GM06990 (cell line): ENCODE measurements at regions not wholly inside any gene's neighbourhood (a gene's known extent, or its start where the extent isn't known, plus 50 kb on each side); places are given as distances from the start of the nearest gene placed in this dataset.

ENCODE experiments used
- DNase-seq: peaks from one replicate; pipeline ENCODE4 v3.0.0-alpha.2; 2011; ENCODE audit not compliant: insufficient read length; ENCODE audit errors: extremely low read depth
- H3K27me3 ChIP-seq: replicated peaks from 2 replicates; pipeline ENCODE4 v1.6.0; 2011; ENCODE audit warnings: low read length; ENCODE audit not compliant: control insufficient read depth, insufficient read depth
- H3K36me3 ChIP-seq: 2 replicates; pipeline ENCODE4 v1.5.1; 2011; ENCODE audit warnings: low read length; ENCODE audit not compliant: control insufficient read depth, insufficient read depth
- H3K4me3 ChIP-seq: replicated peaks from 2 replicates; pipeline ENCODE4 v1.5.1; 2011; ENCODE audit warnings: low read depth, mild to moderate bottlenecking, control low read depth, low read length
- TF ChIP-seq, protein P1 (sequence below): IDR thresholded peaks from 2 replicates; pipeline ENCODE4 v1.5.1; 2011; ENCODE audit warnings: low read length, control low read depth, mild to moderate bottlenecking, inconsistent platforms; ENCODE audit not compliant: insufficient read depth, poor library complexity, severe bottlenecking

DNA sequence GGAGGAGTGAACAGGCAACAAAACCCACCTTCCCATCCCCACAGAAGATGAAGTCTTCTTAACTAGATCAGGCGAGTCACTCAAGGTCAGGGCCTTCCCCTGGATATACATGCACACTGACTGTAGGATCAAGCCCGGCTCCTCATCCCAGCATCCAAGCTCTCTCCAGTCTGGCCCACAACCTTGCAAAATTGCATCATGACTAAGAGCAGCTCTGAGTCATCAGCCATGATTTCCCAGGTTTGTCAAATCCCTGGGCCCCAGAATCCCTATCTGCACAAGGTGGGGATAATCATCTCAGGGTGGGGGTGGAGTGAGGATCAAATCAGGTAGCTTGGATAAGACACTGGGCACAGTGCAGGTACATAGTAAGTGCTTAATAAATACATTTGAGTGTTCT, 199.3 kb upstream of the GRIK3 start:
- H3K27me3 ChIP-seq: no peaks in the 10 kb centered on the region; the same call in 1 of the 2 replicates
- no peaks in the 10 kb centered on the region for H3K36me3 ChIP-seq
- no peak for DNase-seq
- H3K4me3 ChIP-seq: no peak overlapping the region
- TF ChIP-seq, protein P1, sequence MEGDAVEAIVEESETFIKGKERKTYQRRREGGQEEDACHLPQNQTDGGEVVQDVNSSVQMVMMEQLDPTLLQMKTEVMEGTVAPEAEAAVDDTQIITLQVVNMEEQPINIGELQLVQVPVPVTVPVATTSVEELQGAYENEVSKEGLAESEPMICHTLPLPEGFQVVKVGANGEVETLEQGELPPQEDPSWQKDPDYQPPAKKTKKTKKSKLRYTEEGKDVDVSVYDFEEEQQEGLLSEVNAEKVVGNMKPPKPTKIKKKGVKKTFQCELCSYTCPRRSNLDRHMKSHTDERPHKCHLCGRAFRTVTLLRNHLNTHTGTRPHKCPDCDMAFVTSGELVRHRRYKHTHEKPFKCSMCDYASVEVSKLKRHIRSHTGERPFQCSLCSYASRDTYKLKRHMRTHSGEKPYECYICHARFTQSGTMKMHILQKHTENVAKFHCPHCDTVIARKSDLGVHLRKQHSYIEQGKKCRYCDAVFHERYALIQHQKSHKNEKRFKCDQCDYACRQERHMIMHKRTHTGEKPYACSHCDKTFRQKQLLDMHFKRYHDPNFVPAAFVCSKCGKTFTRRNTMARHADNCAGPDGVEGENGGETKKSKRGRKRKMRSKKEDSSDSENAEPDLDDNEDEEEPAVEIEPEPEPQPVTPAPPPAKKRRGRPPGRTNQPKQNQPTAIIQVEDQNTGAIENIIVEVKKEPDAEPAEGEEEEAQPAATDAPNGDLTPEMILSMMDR: no peak

DNA sequence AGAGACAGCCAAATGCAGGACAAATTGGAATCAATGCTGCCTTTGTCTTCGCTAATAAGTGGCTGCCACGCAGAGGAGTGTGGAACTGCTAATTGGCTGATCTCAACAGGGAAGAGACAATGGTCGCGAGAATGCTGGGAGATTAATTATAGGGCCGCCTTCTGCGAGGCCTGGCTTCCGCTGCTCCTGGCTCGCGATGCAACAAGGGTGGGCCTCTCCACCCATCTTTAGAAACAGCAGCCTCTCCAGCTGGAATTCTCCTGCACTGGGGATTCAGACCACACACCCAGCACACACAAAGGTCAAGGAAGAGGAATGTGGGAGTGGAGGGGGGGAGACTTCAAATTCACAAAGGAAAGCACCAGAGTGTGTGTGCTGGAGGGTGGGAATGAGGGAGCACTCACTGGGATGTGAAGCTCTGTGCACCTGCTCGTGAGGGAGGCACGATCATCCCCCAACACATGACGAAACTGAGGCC, 200.7 kb upstream of the GRIK3 start:
- DNase-seq: no peak

DNA sequence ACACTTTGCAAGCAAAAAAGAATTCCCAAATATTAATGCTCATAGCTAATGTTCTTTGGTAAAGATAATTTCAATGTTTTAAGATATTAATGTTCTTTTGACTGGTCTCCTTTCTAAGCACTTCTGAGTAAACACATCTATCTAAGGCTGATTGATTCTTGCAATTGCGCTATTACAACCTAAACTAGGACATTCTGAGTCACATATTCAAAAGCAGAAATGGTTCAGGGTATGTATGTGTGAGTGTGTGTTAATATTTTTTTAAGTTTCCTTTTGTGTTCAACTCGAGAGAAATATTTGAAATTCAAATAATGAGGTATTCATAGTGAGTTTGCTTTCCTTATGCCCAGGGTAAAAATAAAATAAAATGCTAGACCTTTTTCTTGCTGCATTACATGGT, 203.6 kb upstream of the GRIK3 start:
- TF ChIP-seq, protein P1: no peak
- no peak for DNase-seq
- H3K27me3 ChIP-seq: no peaks in the 10 kb centered on the region
- H3K4me3 ChIP-seq: no peak overlapping the region
- H3K36me3 ChIP-seq: no peaks in the 10 kb centered on the region

More for the DNA sequence above, 200.7 kb upstream of the GRIK3 start:
- TF ChIP-seq, protein P1: no peak
- no peaks in the 10 kb centered on the region for H3K36me3 ChIP-seq
- no peaks in the 10 kb centered on the region; the same call in 1 of the 2 replicates for H3K27me3 ChIP-seq
- H3K4me3 ChIP-seq: no peak overlapping the region

DNA sequence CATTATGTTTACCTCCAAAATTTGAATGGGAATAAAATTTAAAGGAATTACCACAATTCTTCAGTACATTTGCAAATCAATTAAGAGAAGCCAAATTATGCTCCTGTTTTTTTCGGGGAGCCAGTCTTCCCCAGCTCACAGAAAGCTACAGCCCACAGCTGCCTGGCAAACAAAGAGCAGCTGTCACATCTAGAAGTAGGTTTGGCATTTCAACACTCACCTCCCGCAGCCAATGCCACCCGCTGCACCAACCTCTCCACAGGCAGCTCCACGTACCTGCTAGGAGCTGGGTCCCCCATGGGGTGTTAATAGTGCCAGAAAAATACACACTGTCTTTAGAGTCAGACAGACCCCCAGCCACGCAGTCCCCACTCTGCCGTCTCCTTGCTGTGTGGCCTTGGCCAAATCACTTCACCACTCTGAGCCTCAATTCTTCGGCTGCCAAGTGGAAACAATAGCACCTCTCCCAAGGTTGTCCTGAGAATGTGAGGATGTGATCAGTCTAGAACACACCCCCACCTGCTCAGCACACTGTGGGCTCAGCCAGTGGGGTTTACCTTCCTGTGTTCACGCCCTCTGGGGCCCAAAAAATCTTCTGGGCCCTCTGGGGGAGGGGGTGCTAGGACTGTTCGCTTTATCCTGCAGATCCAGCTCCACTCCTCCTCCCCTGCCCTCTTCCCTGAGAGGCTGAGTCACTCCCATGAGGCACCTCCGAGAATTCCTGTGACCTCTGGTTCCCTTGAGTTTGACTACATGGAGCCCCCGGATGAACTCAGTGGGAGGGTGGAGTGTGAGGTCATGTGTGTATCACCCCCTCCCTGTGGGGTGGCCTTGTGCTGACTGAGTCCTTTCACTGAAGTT, 204.3 kb upstream of the GRIK3 start:
- no peak for DNase-seq
- TF ChIP-seq, protein P1: no peak
- Histone ChIP-seq H3K36me3 (no peaks in the 10 kb centered on the region), H3K4me3 (no peak overlapping the region), H3K27me3 (no peaks in the 10 kb centered on the region)

DNA sequence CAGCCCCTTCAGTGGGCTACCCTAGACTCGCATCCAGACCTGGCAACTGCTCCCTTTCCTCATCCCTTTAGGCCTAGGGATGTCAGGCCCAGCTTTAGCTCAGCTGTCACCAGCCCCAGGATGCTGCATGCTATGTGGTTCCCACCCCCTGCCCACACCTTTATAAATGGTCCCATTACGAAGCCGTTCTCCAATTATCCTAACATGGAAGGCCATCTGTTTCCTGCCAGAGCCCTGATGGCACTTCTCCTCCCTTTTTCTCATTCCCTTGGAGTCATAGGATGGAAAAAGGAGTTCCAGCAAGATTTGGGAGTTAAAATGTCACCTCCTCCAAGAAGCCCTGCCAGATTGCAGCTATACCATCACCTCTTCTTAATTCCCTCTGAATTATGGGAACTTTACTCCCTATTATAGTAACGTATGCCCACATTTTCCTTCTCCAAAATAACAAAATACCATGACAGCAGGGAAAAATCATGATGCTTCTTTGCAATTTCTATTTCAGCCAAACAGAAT, 205.0 kb upstream of the GRIK3 start:
- no peak for DNase-seq
- Histone ChIP-seq H3K27me3 (no peaks in the 10 kb centered on the region), H3K4me3 (no peak overlapping the region), H3K36me3 (no peaks in the 10 kb centered on the region)
- TF ChIP-seq, protein P1: no peak
